ENCODE measurements at regions not wholly inside any gene's neighbourhood (a gene's known extent, or its start where the extent isn't known, plus 50 kb on each side); places are given as distances from the start of the nearest gene placed in this dataset.

- DNase-seq: no peak
These were observed 648.7 kb upstream of the CDH18 start for GRCh38 chr5:20636686-20637085.

DNA sequence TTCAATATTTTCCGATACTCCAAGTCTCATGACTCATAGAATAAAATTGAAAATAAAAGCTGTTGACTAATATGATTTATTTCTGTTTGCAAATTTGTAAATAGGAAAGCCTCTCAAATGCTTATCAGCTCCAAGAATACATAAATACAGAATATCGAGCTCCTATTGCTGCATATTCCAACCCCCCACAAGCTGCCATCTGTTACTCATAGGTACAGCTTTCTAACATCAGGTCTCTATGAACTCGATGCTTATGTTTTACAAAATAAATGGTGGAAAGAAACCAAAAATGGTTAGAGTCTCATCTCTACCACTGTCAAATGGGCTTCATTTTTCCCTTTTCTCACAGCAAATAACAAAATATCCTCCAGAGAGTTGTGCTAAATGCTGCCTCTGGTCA, 631.6 kb upstream of the CDH18 start:
- peak; percentile 8 for DNase-seq

GRCh38 chr5:20618340-20618739, 630.3 kb upstream of the CDH18 start:
- DNase-seq: peak; percentile 31

DNA sequence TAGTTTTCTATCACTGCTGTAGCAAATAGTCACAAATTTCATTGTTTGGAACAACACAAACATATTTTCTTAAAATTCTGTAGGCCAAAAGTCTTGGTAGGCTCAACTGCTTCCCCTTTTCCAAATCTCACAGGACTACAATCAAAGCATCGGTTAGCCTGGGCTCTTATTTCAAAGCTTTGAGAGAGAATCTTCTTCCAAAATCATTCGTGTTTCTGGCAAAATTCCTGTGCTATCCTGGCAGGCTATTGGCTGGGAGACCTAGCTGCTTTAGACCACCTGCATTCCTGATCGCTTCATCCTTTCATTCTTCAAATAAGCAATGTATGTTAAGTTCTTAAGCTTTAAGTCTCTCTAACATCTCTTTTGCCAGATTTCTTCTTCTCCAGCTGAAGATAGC, 629.8 kb upstream of the CDH18 start:
- DNase-seq: peak; percentile 17

DNA sequence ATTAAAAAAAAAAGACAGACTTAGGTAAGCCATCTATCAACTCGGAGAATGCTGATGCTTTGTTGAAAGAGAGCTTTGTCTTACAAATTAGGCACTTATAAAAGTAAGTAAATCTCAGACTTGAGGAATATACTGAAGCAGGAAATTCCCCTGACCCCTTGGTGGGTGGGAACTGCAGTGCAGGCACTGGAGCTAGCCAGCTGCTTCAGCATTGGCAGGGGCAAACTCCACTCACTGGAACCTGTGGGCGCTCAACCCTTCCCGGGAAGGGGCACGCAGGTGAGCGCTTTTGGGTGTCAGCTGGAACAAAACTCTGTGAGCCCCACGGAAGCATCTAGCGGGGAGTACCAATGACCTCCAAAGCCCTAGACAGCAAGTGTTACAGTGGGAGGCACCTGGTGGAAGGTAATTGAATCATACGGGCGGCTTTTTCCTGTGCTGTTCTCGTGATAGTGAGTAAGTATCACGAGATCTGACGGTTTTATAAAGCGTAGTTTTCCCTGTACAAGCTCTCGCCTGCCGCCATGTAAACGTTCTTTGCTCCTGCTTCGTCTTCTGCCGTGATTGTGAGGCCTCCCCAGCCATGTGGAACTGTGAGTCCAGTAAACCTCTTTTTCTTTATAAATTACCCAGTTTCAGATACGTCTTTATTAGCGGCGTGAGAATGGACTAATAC, 628.0 kb upstream of the CDH18 start:
- no peak for DNase-seq

GRCh38 chr5:20611620-20612019, 623.6 kb upstream of the CDH18 start:
- no peak for DNase-seq

GRCh38 chr5:20610681-20611080, 622.7 kb upstream of the CDH18 start:
- DNase-seq: no peak

GRCh38 chr5:20609126-20609525, 621.1 kb upstream of the CDH18 start:
- no peak for DNase-seq

DNA sequence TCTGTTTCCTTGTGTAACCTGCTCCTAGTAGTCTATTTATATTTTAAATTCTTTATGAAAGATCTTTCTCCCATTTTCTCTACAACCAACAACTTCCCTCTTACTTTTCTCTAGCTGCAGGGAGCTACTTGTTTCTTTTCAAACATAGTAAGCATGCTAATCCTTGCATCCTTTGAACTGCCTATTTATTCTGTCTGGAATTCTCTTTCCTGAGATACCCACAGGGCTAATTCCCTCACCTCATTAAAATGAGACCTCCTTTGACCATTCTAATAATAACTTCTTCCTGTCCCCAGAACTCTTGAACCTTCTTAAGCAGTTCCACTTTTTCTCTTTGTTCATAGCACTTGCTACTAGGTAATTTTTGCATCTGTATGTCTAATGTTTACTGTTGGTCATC, 620.6 kb upstream of the CDH18 start:
- DNase-seq: no peak

DNA sequence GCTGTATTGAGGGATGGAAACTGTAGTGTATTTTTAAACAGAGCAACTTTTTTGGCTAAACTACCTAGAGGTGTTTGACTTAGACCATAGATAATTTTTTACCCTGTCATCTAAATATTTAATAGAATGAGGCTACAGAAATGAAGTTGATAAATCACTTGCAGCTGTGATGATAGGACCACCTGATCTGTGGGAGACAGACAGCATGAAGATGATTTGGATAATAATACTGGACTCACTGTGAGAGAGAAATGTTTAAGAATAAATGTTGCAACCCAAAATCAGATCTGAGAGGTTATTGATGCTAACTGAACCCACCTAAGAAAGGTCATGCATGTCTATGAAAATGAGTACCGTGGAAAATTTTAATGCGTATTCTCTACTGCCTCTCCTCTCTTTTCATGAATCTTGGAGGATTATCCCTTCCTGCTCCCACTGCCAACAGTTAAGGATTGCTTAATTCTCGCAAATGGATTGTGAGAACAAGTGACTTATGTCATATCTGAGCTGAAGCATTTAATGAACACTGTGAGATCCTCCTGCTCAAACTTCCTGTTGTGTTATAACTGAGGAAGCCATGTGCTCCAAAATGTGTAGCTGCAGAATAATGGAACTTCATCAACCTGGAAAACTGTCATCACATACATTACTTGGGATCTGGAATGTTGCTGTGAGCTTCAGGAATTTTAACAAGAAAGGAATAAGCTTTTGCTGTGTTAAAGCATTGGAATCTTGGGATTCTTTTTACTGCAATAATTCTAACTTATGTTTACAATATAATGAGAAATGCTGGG, 617.9 kb upstream of the CDH18 start:
- DNase-seq: peak; percentile 61

- DNase-seq: peak; percentile 11
These were observed 617.0 kb upstream of the CDH18 start for GRCh38 chr5:20604992-20605391.

DNA sequence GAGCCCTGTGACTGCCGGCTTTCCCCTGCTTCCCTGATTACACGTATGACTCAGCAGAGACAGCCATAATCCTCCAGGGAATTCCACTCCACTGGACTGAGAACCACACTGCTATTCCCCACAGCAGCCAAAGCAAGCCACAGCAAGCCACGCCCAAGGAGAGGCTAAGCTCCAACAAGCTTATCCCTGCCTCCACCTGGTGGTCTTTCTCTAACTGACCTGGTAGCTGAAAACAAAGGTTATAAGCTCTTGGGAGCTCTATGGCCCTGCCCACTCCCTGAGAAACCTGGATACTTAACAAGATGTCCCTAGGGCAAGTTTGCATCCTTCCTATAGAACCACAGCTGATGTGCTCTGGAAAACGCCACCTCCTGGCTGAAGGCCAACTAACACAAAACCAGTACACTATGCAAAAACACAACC, 613.7 kb upstream of the CDH18 start:
- DNase-seq: no peak

DNA sequence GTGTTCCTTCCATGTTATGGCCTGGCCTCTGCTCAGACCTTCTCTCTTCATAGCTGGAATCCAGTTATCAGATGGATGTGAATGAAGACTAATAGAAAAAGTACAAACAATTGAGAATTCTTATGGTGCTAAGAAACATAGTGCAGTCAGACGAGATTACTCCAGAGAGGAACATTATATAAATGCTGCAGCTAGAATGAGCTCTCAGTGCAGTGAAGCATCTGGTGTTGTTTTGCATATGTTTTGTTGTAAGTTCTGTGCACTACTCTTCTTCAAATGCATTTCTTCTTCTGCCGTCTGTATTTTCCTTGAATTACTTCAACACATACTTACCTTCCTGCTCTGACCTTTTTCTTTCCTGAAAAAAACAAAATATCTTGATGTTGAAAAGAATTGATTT, 602.4 kb upstream of the CDH18 start:
- DNase-seq: no peak

- DNase-seq: no peak
These were observed 587.6 kb upstream of the CDH18 start for GRCh38 chr5:20575571-20575970.

- no peak for DNase-seq
These were observed 586.6 kb upstream of the CDH18 start for GRCh38 chr5:20574576-20574975.

DNA sequence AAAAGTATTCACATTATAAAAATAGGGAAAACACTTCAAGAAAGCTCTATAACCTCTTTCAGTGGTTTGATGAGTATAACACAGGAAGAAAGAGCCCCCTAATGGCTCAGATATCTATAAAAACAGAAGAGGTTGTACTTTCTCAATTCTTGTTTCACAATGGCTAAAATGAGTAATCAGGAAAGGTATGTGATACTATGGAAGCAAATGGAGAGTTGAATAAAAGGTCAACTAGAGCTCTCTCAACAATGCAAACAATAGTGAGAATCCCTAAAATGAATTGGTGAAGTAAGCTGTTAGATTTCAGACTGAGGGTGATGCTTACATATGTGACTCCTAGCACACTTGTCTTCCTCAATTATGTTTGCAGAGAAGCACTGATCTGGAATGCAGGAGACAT, 584.6 kb upstream of the CDH18 start:
- DNase-seq: peak; percentile 17

GRCh38 chr5:20570486-20570885, 582.5 kb upstream of the CDH18 start:
- DNase-seq: no peak

DNA sequence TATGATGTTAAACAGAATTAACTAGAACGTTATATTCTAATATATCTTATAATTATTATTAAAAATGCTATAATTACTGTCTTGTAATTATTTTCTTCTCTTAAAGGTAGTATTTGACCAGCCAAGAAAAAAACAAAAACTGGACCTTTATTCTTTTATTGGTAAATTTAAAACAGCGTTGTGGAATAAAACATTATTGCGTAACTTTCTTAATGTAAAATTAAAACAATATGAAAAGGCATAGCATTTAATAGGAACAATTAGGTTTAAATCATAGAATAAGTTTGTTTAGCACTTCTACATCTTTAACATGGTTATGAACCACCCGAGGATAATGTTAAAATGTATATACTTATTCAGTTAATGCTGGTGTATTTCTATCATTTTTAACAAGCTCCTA, 574.5 kb upstream of the CDH18 start:
- DNase-seq: no peak

DNA sequence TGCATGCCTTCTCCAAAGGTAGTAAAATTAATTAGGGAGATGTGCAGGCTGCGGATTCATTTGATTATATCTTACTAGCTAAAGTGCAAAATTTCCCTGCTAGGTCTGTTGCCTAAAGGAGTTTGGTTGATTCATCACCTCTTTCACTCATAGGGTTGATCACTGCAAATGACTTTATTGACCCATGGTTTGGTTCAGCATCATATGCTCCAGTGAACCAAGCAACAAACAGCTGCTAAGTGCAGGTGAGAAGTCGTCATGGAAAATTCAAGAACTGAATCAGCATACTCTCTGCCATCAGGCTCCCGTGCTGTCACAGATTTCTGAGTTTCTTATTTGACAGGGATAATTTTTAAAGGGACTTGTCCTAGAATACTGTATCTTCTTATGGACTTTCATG, 571.8 kb upstream of the CDH18 start:
- DNase-seq: no peak

DNA sequence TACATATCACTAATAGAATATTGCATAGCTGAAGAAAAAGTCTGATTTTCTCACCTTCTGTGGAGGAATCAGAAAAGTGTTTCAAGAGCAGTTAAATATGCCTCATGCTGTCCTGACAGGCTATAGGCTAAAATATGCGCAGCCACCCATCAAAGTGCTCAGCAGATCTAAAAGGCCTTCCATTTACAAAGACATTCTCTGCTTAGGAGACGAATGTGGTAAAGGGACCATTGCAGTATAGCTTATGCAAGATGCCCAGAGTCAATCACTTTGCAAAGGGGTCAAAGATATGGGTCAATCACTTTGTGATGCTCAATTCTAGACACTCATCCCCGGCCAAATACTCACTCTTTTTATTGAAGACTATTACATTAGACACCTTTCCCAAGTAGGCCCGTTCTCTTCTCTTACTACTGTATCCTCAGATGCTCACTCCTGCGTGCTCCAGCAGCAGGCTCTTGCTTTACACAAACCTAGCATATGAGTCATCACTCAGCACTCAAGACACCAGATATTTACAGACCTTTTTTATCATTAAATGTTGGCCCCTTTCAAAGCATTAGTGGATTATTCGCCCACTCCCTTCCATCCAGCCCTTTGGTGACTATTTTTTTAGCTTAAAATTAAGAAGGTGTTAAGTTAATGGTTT, 568.2 kb upstream of the CDH18 start:
- DNase-seq: no peak

DNA sequence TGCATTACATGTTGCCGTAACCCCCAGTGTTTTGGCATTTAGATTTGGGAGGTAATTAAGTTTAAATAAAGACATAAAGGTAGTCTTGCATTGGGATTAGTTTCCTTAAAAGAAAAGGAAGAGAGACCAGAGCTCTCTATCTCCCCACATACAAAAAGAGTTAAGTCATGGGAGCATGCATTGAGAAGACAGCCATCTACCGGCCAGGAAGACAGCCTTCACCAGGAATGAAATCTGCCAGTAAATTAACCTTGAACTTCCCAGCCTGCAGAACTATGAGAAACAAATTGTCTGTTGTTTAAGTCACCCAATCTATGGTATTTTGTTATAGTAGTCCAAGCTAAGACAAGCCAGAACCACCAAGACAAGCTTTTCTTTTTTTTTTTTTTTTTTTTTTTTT, 567.0 kb upstream of the CDH18 start:
- no peak for DNase-seq

DNA sequence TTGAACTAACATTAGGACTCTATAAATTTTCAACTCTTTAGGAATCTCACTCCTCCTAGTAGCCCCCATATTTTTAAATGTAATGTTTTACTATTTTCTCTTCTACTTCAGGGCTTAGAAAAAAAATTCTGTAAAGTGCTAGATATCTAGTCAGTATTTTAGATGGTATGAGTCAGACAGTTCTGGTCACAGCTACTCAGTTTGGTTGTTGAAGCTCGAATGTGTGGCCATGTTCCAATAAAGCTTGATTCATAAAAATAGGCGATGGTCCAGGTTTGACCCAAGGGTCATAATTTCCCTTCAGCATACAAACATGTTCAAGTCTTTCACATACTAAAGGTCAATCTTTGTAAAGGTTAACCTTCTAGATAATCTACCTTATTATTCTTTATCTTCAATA, 566.0 kb upstream of the CDH18 start:
- no peak for DNase-seq

DNA sequence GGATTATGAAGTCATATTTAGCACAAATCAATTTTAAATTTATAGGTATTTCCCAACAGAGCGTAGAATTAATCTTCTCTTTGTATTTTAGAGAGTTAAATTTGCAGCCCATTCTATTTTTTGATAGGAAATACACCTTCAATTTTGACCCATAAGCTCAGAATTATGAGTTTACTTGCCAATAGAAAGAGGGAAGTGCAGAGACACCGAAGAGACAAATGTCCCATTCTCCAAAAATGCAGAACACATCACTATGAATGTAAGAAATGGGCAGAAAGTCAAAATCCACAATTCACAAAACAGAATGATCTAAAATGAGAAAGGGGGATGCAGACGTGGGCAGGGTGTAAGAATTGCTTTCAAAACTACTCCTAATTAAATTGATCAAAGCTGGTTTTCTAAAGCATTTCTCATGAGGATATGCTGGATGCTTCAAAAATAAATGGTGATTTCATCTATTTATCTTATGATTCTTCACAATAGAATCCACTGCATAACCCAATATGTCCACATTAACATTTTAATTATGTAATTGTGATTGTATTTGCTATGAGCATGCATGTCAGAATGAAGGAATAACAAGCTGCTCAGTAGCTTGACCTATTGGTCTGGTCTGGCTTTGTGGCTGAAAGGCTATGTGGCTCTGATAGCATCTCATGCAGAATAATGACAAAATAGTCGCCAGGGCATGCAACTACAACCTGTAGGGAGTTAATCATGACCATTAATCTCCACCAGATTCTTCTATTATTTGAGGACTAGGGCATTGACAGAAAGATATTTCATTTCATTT, 550.1 kb upstream of the CDH18 start:
- DNase-seq: no peak

Measured in skin of body (tissue), 1 donor.